GM21367 (cell line): ENCODE measurements at regions not wholly inside any gene's neighbourhood (a gene's known extent, or its start where the extent isn't known, plus 50 kb on each side); places are given as distances from the start of the nearest gene placed in this dataset.
A peak's percentile ranks its signal among the peaks of the same experiment; 100 is the strongest.

ENCODE experiments used
- ATAC-seq: cut with Tn5 transposase; IDR thresholded peaks from one replicate; pipeline ENCODE4 v1.9.1; 2021; ENCODE audit not compliant: unreplicated experiment

- no peak for ATAC-seq
Measured at GRCh38 chr2:44825702-44826101, 115.8 kb upstream of the SIX3 start.

- ATAC-seq, result no peak
Measured at GRCh38 chr2:44826601-44827000, 114.9 kb upstream of the SIX3 start.

- no peak for ATAC-seq
Measured at GRCh38 chr2:44829771-44830170, 111.7 kb upstream of the SIX3 start.

- ATAC-seq, result peak; percentile 52
Measured at GRCh38 chr2:44833171-44834069, 108.1 kb upstream of the SIX3 start.

- no peak for ATAC-seq
Measured at GRCh38 chr2:44834656-44835055, 106.8 kb upstream of the SIX3 start.

GRCh38 chr2:44836174-44836573 lies 105.3 kb upstream of the SIX3 start:
- ATAC-seq, result no peak

- ATAC-seq, result no peak
Measured at GRCh38 chr2:44836916-44837315, 104.6 kb upstream of the SIX3 start.

GRCh38 chr2:44838116-44838790 lies 103.2 kb upstream of the SIX3 start:
- no peak for ATAC-seq

GRCh38 chr2:44839370-44839769 lies 102.1 kb upstream of the SIX3 start:
- ATAC-seq, result no peak

- ATAC-seq, result no peak
Measured at GRCh38 chr2:44839771-44840502, 101.6 kb upstream of the SIX3 start.

GRCh38 chr2:44840503-44840850 lies 101.0 kb upstream of the SIX3 start:
- no peak for ATAC-seq

GRCh38 chr2:44843086-44843485 lies 98.4 kb upstream of the SIX3 start:
- no peak for ATAC-seq

- ATAC-seq, result no peak
Measured at GRCh38 chr2:44843641-44844310, 97.7 kb upstream of the SIX3 start.

- ATAC-seq, result no peak
Measured at GRCh38 chr2:44844651-44845270, 96.7 kb upstream of the SIX3 start.

- ATAC-seq, result no peak
Measured at GRCh38 chr2:44848026-44848425, 93.5 kb upstream of the SIX3 start.

- ATAC-seq, result no peak
Measured at GRCh38 chr2:44850016-44850415, 91.5 kb upstream of the SIX3 start.

GRCh38 chr2:44851518-44851917 lies 90.0 kb upstream of the SIX3 start:
- ATAC-seq, result no peak

GRCh38 chr2:44852594-44852993 lies 88.9 kb upstream of the SIX3 start:
- ATAC-seq, result no peak

GRCh38 chr2:44859337-44859736 lies 82.2 kb upstream of the SIX3 start:
- no peak for ATAC-seq

GRCh38 chr2:44866152-44866551 lies 75.3 kb upstream of the SIX3 start:
- no peak for ATAC-seq

GRCh38 chr2:44869761-44870160 lies 71.7 kb upstream of the SIX3 start:
- ATAC-seq, result no peak
